CD4-positive, alpha-beta T cell (primary cell): ENCODE measurements at regions not wholly inside any gene's neighbourhood (a gene's known extent, or its start where the extent isn't known, plus 50 kb on each side); places are given as distances from the start of the nearest gene placed in this dataset.

Source experiments
- ATAC-seq: fragments of 200-7000 bp; cut with Tn5 transposase; one replicate; pipeline ENCODE4 v1.10.0; 2022; ENCODE audit warnings: mild to moderate bottlenecking; ENCODE audit not compliant: poor library complexity
- CTCF ChIA-PET: fragments of 350-600 bp; sonication (Branson Sonifier 250); formaldehyde crosslinking; loops from one replicate; lab custom pipeline; 2021; ENCODE audit warnings: antibody characterized with exemption, inconsistent platforms; lab: Charles Lee
- POLR2A ChIA-PET: fragments of 350-600 bp; sonication (Branson Sonifier 250); formaldehyde crosslinking; loops from one replicate; lab custom pipeline; 2021; ENCODE audit warnings: antibody characterized with exemption, inconsistent platforms; lab: Charles Lee
- DNase-seq, 14 experiments: peaks; one replicate each; pipeline ENCODE4 v3.0.0-alpha.2; 2013 to 2020; ENCODE audit warnings: mixed read lengths in 2 of 14
- H3K27ac ChIP-seq, 2 donors: one replicate each; pipeline versions ENCODE4 v1.5.1 to v1.7.0; 2013; ENCODE audit warnings: low read length in 2 of 2, low read depth in 1 of 2, mild to moderate bottlenecking in 1 of 2
- H3K27me3 ChIP-seq, 2 experiments: 1 replicate in 1 of 2; 2 replicates in 1 of 2; pipeline versions ENCODE4 v1.6.1 to v1.7.0; 2013; ENCODE audit warnings: low read length in 2 of 2, control low read depth in 1 of 2, mild to moderate bottlenecking in 1 of 2, moderate library complexity in 1 of 2; ENCODE audit not compliant: insufficient read depth in 2 of 2, control insufficient read depth in 1 of 2
- H3K36me3 ChIP-seq: one replicate; pipeline ENCODE4 v1.6.1; 2013; ENCODE audit warnings: low read length, control low read depth; ENCODE audit not compliant: insufficient read depth
- H3K4me1 ChIP-seq: one replicate; pipeline ENCODE4 v1.6.1; 2013; ENCODE audit warnings: low read length, control low read depth; ENCODE audit not compliant: insufficient read depth
- H3K4me3 ChIP-seq: one replicate; pipeline ENCODE4 v1.5.1; 2013; ENCODE audit warnings: mild to moderate bottlenecking, low read length, moderate library complexity
- H3K9me3 ChIP-seq, 2 experiments: 1 replicate in 1 of 2; 2 replicates in 1 of 2; pipeline versions ENCODE4 v1.6.1 to v1.7.0; 2013; ENCODE audit warnings: low read length in 2 of 2, mild to moderate bottlenecking in 2 of 2, control low read depth in 1 of 2, moderate library complexity in 1 of 2; ENCODE audit not compliant: control insufficient read depth in 1 of 2, insufficient read depth in 1 of 2
- H3K27ac Mint-ChIP-seq: one replicate; pipeline ENCODE4 v1.8.0; 2020; ENCODE audit warnings: mixed read lengths
- H3K27me3 Mint-ChIP-seq: one replicate; pipeline ENCODE4 v1.8.0; 2021; ENCODE audit warnings: mixed read lengths
- H3K36me3 Mint-ChIP-seq: one replicate; pipeline ENCODE4 v1.8.0; 2021; ENCODE audit warnings: low read depth, mixed read lengths
- H3K4me1 Mint-ChIP-seq: one replicate; pipeline ENCODE4 v1.8.0; 2021; ENCODE audit warnings: low read depth, mixed read lengths
- H3K4me3 Mint-ChIP-seq: one replicate; pipeline ENCODE4 v1.8.0; 2020; ENCODE audit warnings: mild to moderate bottlenecking, mixed read lengths
- H3K9me3 Mint-ChIP-seq: one replicate; pipeline ENCODE4 v1.8.0; 2020; ENCODE audit warnings: mixed read lengths
- intact Hi-C, 2 experiments: fragments of 100-400 bp; cut with DNase I in 1 of 2; cut with micrococcal nuclease in 1 of 2; formaldehyde crosslinking; loops; one replicate each; pipeline versions ENCODE4 v1.15.1 to v1.9.0; 2023 to 2025; cut with DNase I, micrococcal nuclease
- TF ChIP-seq, protein P1 (sequence below): fragments of 200-600 bp; IDR thresholded peaks from one replicate; pipeline ENCODE4 v1.8.0; 2022; ENCODE audit warnings: antibody characterized with exemption, mild to moderate bottlenecking

- no peaks in the 10 kb centered on the region for H3K27me3 Mint-ChIP-seq
- no peaks in the 10 kb centered on the region for H3K27me3 ChIP-seq
- no peaks in the 10 kb centered on the region for H3K4me1 ChIP-seq
- DNase-seq (no peak), ATAC-seq (no peak)
- TF ChIP-seq, protein P1, sequence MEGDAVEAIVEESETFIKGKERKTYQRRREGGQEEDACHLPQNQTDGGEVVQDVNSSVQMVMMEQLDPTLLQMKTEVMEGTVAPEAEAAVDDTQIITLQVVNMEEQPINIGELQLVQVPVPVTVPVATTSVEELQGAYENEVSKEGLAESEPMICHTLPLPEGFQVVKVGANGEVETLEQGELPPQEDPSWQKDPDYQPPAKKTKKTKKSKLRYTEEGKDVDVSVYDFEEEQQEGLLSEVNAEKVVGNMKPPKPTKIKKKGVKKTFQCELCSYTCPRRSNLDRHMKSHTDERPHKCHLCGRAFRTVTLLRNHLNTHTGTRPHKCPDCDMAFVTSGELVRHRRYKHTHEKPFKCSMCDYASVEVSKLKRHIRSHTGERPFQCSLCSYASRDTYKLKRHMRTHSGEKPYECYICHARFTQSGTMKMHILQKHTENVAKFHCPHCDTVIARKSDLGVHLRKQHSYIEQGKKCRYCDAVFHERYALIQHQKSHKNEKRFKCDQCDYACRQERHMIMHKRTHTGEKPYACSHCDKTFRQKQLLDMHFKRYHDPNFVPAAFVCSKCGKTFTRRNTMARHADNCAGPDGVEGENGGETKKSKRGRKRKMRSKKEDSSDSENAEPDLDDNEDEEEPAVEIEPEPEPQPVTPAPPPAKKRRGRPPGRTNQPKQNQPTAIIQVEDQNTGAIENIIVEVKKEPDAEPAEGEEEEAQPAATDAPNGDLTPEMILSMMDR, result no peak
- intact Hi-C loops, result no loop called here
- no peak overlapping the region for H3K27ac Mint-ChIP-seq
- H3K4me1 Mint-ChIP-seq, result no peaks in the 10 kb centered on the region
- no peaks in the 10 kb centered on the region for H3K36me3 Mint-ChIP-seq
- H3K27ac ChIP-seq, result no peak overlapping the region
- peaks cover 8% of the 10 kb centered on the region for H3K9me3 Mint-ChIP-seq
- H3K9me3 ChIP-seq, result peaks cover 0 to 11% of the 10 kb centered on the region in 2 experiments
- ChIA-PET CTCF (no interaction called here), POLR2A (no interaction called here)
- no peaks in the 10 kb centered on the region for H3K36me3 ChIP-seq
- no peak overlapping the region for H3K4me3 Mint-ChIP-seq
- no peak overlapping the region for H3K4me3 ChIP-seq
These were observed 579.7 kb upstream of the DPP6 start for GRCh38 chr7:153472516-153472915.

GRCh38 chr7:153473185-153473584, 579.0 kb upstream of the DPP6 start:
- Histone ChIP-seq H3K27me3 (no peaks in the 10 kb centered on the region), H3K4me1 (no peaks in the 10 kb centered on the region), H3K27ac (no peak overlapping the region), H3K4me3 (no peak overlapping the region), H3K36me3 (no peaks in the 10 kb centered on the region), H3K9me3 (peaks cover 0 to 11% of the 10 kb centered on the region in 2 experiments)
- no peaks in the 10 kb centered on the region for H3K36me3 Mint-ChIP-seq
- DNase-seq (no peak), ATAC-seq (no peak)
- no peaks in the 10 kb centered on the region for H3K4me1 Mint-ChIP-seq
- no peaks in the 10 kb centered on the region for H3K27me3 Mint-ChIP-seq
- ChIA-PET CTCF (no interaction called here), POLR2A (no interaction called here)
- TF ChIP-seq, protein P1, result no peak
- peaks cover 6% of the 10 kb centered on the region for H3K9me3 Mint-ChIP-seq
- H3K4me3 Mint-ChIP-seq, result no peak overlapping the region
- no peak overlapping the region for H3K27ac Mint-ChIP-seq
- intact Hi-C loops, result no loop called here

- Histone ChIP-seq H3K4me3 (no peak overlapping the region), H3K9me3 (peaks cover 0 to 18% of the 10 kb centered on the region in 2 experiments), H3K27me3 (no peaks in the 10 kb centered on the region), H3K27ac (no peak overlapping the region), H3K4me1 (no peaks in the 10 kb centered on the region), H3K36me3 (no peaks in the 10 kb centered on the region)
- Mint-ChIP-seq H3K4me1 (no peaks in the 10 kb centered on the region), H3K9me3 (peaks cover 6% of the 10 kb centered on the region), H3K27me3 (no peaks in the 10 kb centered on the region), H3K36me3 (no peaks in the 10 kb centered on the region), H3K4me3 (no peak overlapping the region), H3K27ac (no peak overlapping the region)
- no peak for DNase-seq
- TF ChIP-seq, protein P1, result no peak
- intact Hi-C loops, result no loop called here
- ChIA-PET CTCF (no interaction called here), POLR2A (no interaction called here)
- ATAC-seq, result no peak
These were observed 577.0 kb upstream of the DPP6 start for GRCh38 chr7:153475239-153475638.
